Large intestine (tissue), 3 donors: ENCODE measurements at regions not wholly inside any gene's neighbourhood (a gene's known extent, or its start where the extent isn't known, plus 50 kb on each side); places are given as distances from the start of the nearest gene placed in this dataset.

Experiments used
- DNase-seq, 2 donors: peaks; one replicate each; pipeline versions ENCODE4 v3.0.0 to v3.0.0-alpha.2; 2013
- H3K27ac ChIP-seq: one replicate; pipeline ENCODE4 v1.5.1; 2013; ENCODE audit warnings: low read length
- H3K27me3 ChIP-seq: 2 replicates; pipeline ENCODE4 v1.6.1; 2013; ENCODE audit warnings: low read length; ENCODE audit not compliant: control insufficient read depth, insufficient read depth
- H3K36me3 ChIP-seq: 2 replicates; pipeline ENCODE4 v1.6.1; 2013; ENCODE audit warnings: low read length; ENCODE audit not compliant: control insufficient read depth, insufficient read depth
- H3K4me1 ChIP-seq: one replicate; pipeline ENCODE4 v1.6.1; 2013; ENCODE audit warnings: low read length; ENCODE audit not compliant: control insufficient read depth, insufficient read depth
- H3K4me3 ChIP-seq: one replicate; pipeline ENCODE4 v1.5.1; 2013; ENCODE audit warnings: low read length
- H3K9me3 ChIP-seq: one replicate; pipeline ENCODE4 v1.6.1; 2013; ENCODE audit warnings: mild to moderate bottlenecking, low read depth, low read length, moderate library complexity; ENCODE audit not compliant: control insufficient read depth
- WGBS: methylation state at CpG from one replicate; pipeline ENCODE4 v1.1.5; 2013; ENCODE audit warnings: low lambda C conversion rate; ENCODE audit not compliant: insufficient coverage; 5-methylcytosine and 5-hydroxymethylcytosine counted together

- no peaks in the 10 kb centered on the region for H3K9me3 ChIP-seq
- peak in 1 of 2 donors; percentile 30 for DNase-seq
- WGBS = no CpG with 5 or more reads among the region's 6 CpGs
- H3K27me3 ChIP-seq = no peaks in the 10 kb centered on the region
- H3K36me3 ChIP-seq = no peaks in the 10 kb centered on the region
- H3K4me3 ChIP-seq = no peak overlapping the region
- no peak overlapping the region for H3K27ac ChIP-seq
- peaks cover 4% of the 10 kb centered on the region for H3K4me1 ChIP-seq
Observed at GRCh38 chr9:111985315-111985714, 88.7 kb downstream of the UGCG start.

GRCh38 chr9:111986035-111986556 is 89.5 kb downstream of the UGCG start:
- no CpG with 5 or more reads among the region's 6 CpGs for WGBS
- no peak overlapping the region for H3K27ac ChIP-seq
- H3K27me3 ChIP-seq = no peaks in the 10 kb centered on the region
- no peaks in the 10 kb centered on the region for H3K9me3 ChIP-seq
- DNase-seq = no peak
- no peaks in the 10 kb centered on the region for H3K4me1 ChIP-seq
- no peaks in the 10 kb centered on the region for H3K36me3 ChIP-seq
- no peak overlapping the region for H3K4me3 ChIP-seq
